Suprapubic skin (tissue), 2 donors: ENCODE measurements at regions not wholly inside any gene's neighbourhood (a gene's known extent, or its start where the extent isn't known, plus 50 kb on each side); places are given as distances from the start of the nearest gene placed in this dataset.

Source experiments
- EP300 ChIP-seq: sonication (generic); formaldehyde crosslinking; IDR thresholded peaks from one replicate; pipeline ENCODE4 v1.6.1; 2017; ENCODE audit warnings: antibody characterized with exemption
- POLR2A ChIP-seq, 2 donors: fragments of 450-650 bp; IDR thresholded peaks; one replicate each; pipeline ENCODE4 v1.6.1; 2017; ENCODE audit warnings: antibody characterized with exemption in 2 of 2, mild to moderate bottlenecking in 2 of 2, moderate library complexity in 2 of 2

GRCh38 chr1:21368515-21369289 is 71.2 kb upstream of the NBPF3 start:
- no peak for TF ChIP-seq POLR2A (IDR thresholded peaks at IDR 0.05)
- no peak for TF ChIP-seq EP300
